Activated CD4-positive, CD25-positive, alpha-beta regulatory T cell (primary cell): ENCODE measurements at regions not wholly inside any gene's neighbourhood (a gene's known extent, or its start where the extent isn't known, plus 50 kb on each side); places are given as distances from the start of the nearest gene placed in this dataset.

Experiments used
- DNase-seq, 4 experiments: peaks; one replicate each; lab custom pipeline; 2025; lab: John Stamatoyannopoulos, UW

GRCh38 chr10:29163746-29164145, 125.1 kb upstream of the LYZL1 start:
- DNase-seq, result no peak

- no peak for DNase-seq
These were observed 122.2 kb upstream of the LYZL1 start for GRCh38 chr10:29166713-29167112.

GRCh38 chr10:29169021-29169420, 119.8 kb upstream of the LYZL1 start:
- no peak for DNase-seq

GRCh38 chr10:29171717-29172116, 117.2 kb upstream of the LYZL1 start:
- DNase-seq, result no peak

GRCh38 chr10:29174389-29174788, 114.5 kb upstream of the LYZL1 start:
- no peak for DNase-seq

- no peak for DNase-seq
These were observed 111.7 kb upstream of the LYZL1 start for GRCh38 chr10:29176845-29177832.

GRCh38 chr10:29181936-29182335, 106.9 kb upstream of the LYZL1 start:
- no peak for DNase-seq

- no peak for DNase-seq
These were observed 105.4 kb upstream of the LYZL1 start for GRCh38 chr10:29183301-29183945.

GRCh38 chr10:29184205-29185000, 104.5 kb upstream of the LYZL1 start:
- no peak for DNase-seq

- DNase-seq, result no peak
These were observed 103.8 kb upstream of the LYZL1 start for GRCh38 chr10:29185050-29185449.

- DNase-seq, result no peak
These were observed 102.6 kb upstream of the LYZL1 start for GRCh38 chr10:29186221-29186620.

GRCh38 chr10:29189256-29189655, 99.6 kb upstream of the LYZL1 start:
- DNase-seq, result no peak

GRCh38 chr10:29191674-29192073, 97.2 kb upstream of the LYZL1 start:
- no peak for DNase-seq

GRCh38 chr10:29199339-29199738, 89.5 kb upstream of the LYZL1 start:
- DNase-seq, result no peak

- DNase-seq, result no peak
These were observed 88.8 kb upstream of the LYZL1 start for GRCh38 chr10:29199941-29200679.

- DNase-seq, result no peak
These were observed 86.4 kb upstream of the LYZL1 start for GRCh38 chr10:29202386-29202940.

GRCh38 chr10:29203432-29203831, 85.4 kb upstream of the LYZL1 start:
- DNase-seq, result no peak

GRCh38 chr10:29204070-29204800, 84.6 kb upstream of the LYZL1 start:
- DNase-seq, result no peak

GRCh38 chr10:29205787-29206186, 83.1 kb upstream of the LYZL1 start:
- DNase-seq, result no peak

GRCh38 chr10:29208845-29209244, 80.0 kb upstream of the LYZL1 start:
- DNase-seq, result no peak

- DNase-seq, result no peak
These were observed 79.0 kb upstream of the LYZL1 start for GRCh38 chr10:29209830-29210229.
